Left cardiac atrium (tissue), 4 donors: ENCODE measurements at regions not wholly inside any gene's neighbourhood (a gene's known extent, or its start where the extent isn't known, plus 50 kb on each side); places are given as distances from the start of the nearest gene placed in this dataset.

Experiments used
- ATAC-seq, 2 donors: fragments of 200-7000 bp; cut with Tn5 transposase; one replicate each; pipeline ENCODE4 v1.9.1; 2020; ENCODE audit warnings: mild to moderate bottlenecking in 2 of 2, moderate library complexity in 2 of 2
- DNase-seq: peaks from one replicate; pipeline ENCODE4 v3.0.0-alpha.2; 2020
- intact Hi-C, 2 donors: fragments of 100-400 bp; cut with DNase I; formaldehyde crosslinking; loops; one replicate each; pipeline versions ENCODE4 v1.14.1 to v1.15.1; 2022 to 2023
- donor health status: DM: no; HTN: yes; CAD: no.
- donor health status: DM: no; HTN: yes; CAD: no; lungs with severe emphysema.
- donor health status: DM: yes; HTN: yes; CAD: no.
- donor health status: Dilated cardiomyopathy.

- intact Hi-C loops, result no loop called here
- ATAC-seq (no peak), DNase-seq (no peak)
Observed at GRCh38 chr15:35320158-35320780, 225.7 kb downstream of the DPH6 start.

GRCh38 chr15:35319354-35319753, 226.6 kb downstream of the DPH6 start:
- ATAC-seq, result no peak
- intact Hi-C loops, result no loop called here
- DNase-seq, result no peak

GRCh38 chr15:35317217-35317616, 228.7 kb downstream of the DPH6 start:
- intact Hi-C loops, result no loop called here
- DNase-seq, result no peak
- no peak for ATAC-seq

- intact Hi-C loops, result no loop called here
Observed at GRCh38 chr15:35312344-35312743, 227.2 kb upstream of the NANOGP8 start.

GRCh38 chr15:35311615-35312014, 226.5 kb upstream of the NANOGP8 start:
- DNase-seq (no peak), ATAC-seq (no peak)
- intact Hi-C loops, result no loop called here

More at GRCh38 chr15:35312344-35312743, 227.2 kb upstream of the NANOGP8 start:
- no peak for DNase-seq
- no peak for ATAC-seq

- intact Hi-C loops, result no loop called here
- DNase-seq, result no peak
- no peak for ATAC-seq
Observed at GRCh38 chr15:35309886-35310285, 224.8 kb upstream of the NANOGP8 start.

- DNase-seq (peak; percentile 18), ATAC-seq (peak; percentile 60 to 91)
- intact Hi-C loops, result no loop called here
Observed at GRCh38 chr15:35308802-35309201, 223.7 kb upstream of the NANOGP8 start.

GRCh38 chr15:35307676-35308075, 222.6 kb upstream of the NANOGP8 start:
- ATAC-seq, result no peak
- no peak for DNase-seq
- intact Hi-C loops, result no loop called here

- peak in 1 of 2 donors; percentile 31 for ATAC-seq
- intact Hi-C loops, result no loop called here
Observed at GRCh38 chr15:35307026-35307425, 221.9 kb upstream of the NANOGP8 start.

GRCh38 chr15:35306361-35306981, 221.4 kb upstream of the NANOGP8 start:
- intact Hi-C loops, result no loop called here
- DNase-seq, result no peak
- peak; percentile 73 to 94 for ATAC-seq

More at GRCh38 chr15:35307026-35307425, 221.9 kb upstream of the NANOGP8 start:
- no peak for DNase-seq

- intact Hi-C loops, result no loop called here
Observed at GRCh38 chr15:35305946-35306345, 220.9 kb upstream of the NANOGP8 start.

GRCh38 chr15:35305031-35305550, 220.0 kb upstream of the NANOGP8 start:
- intact Hi-C loops, result no loop called here
- no peak for ATAC-seq
- no peak for DNase-seq

More at GRCh38 chr15:35305946-35306345, 220.9 kb upstream of the NANOGP8 start:
- DNase-seq, result no peak
- ATAC-seq, result peak in 1 of 2 donors; percentile 75

GRCh38 chr15:35304389-35304788, 219.3 kb upstream of the NANOGP8 start:
- ATAC-seq (no peak), DNase-seq (no peak)
- intact Hi-C loops, result loop anchor here in 1 of 2 donors (5.0 kb wide), 1 partner anchor 303 kb away; no protein-coding TSS in a partner anchor

GRCh38 chr15:35302334-35302733, 217.2 kb upstream of the NANOGP8 start:
- ATAC-seq, result no peak
- intact Hi-C loops, result loop anchor here in 1 of 2 donors (5.0 kb wide), 1 partner anchor 305 kb away; no protein-coding TSS in a partner anchor
- DNase-seq, result no peak

- intact Hi-C loops, result loop anchor here in 1 of 2 donors (5.0 kb wide), 1 partner anchor 306 kb away; no protein-coding TSS in a partner anchor
- DNase-seq, result no peak
- no peak for ATAC-seq
Observed at GRCh38 chr15:35301088-35301487, 216.0 kb upstream of the NANOGP8 start.

GRCh38 chr15:35299059-35299735, 214.1 kb upstream of the NANOGP8 start:
- no peak for ATAC-seq
- DNase-seq, result no peak
- intact Hi-C loops, result no loop called here

- intact Hi-C loops, result no loop called here
- ATAC-seq (no peak), DNase-seq (no peak)
Observed at GRCh38 chr15:35298509-35298908, 213.4 kb upstream of the NANOGP8 start.

- intact Hi-C loops, result no loop called here
- ATAC-seq (peak in 1 of 2 donors; percentile 33), DNase-seq (no peak)
Observed at GRCh38 chr15:35293353-35294130, 208.4 kb upstream of the NANOGP8 start.

- intact Hi-C loops, result loop anchor here in 1 of 2 donors (2.0 kb wide), 1 partner anchor 154 kb away; no protein-coding TSS in a partner anchor
- no peak for DNase-seq
- no peak for ATAC-seq
Observed at GRCh38 chr15:35290301-35290721, 205.2 kb upstream of the NANOGP8 start.
